HCT116 (cell line): ENCODE measurements at regions not wholly inside any gene's neighbourhood (a gene's known extent, or its start where the extent isn't known, plus 50 kb on each side); places are given as distances from the start of the nearest gene placed in this dataset.

Source experiments
- ATAC-seq: fragments of 200-7000 bp; cut with Tn5 transposase; 2 replicates; pipeline ENCODE4 v1.9.1; 2020; ENCODE audit warnings: mild to moderate bottlenecking, moderate library complexity
- BruUV-seq: library from RNA; stranded (reverse); fragments of 400-500 nt; replicated peaks from 2 replicates; lab custom pipeline; 2021; lab: Mats Ljungman, UMichigan
- CTCF ChIA-PET: fragments of 300-600 bp; sonication (Branson Sonifier 250); formaldehyde crosslinking; loops from one replicate; lab custom pipeline; 2021; ENCODE audit warnings: antibody characterized with exemption; lab: Charles Lee
- POLR2A ChIA-PET: fragments of 300-600, 350-600 bp; sonication (Branson Sonifier 250); formaldehyde crosslinking; loops from one replicate; lab custom pipeline; 2021; ENCODE audit warnings: antibody characterized with exemption; lab: Charles Lee
- RAD21 ChIA-PET, 2 experiments: fragments of 300-600 bp; sonication (Branson Sonifier 250); formaldehyde crosslinking; loops; one replicate each; lab custom pipeline; 2023; ENCODE audit warnings: low total read pairs in 2 of 2; ENCODE audit not compliant: uncharacterized antibody in 2 of 2, unreplicated experiment in 2 of 2, low non-redundant PET in 1 of 2; lab: Charles Lee
- DNase-seq: peaks from one replicate; pipeline ENCODE4 v3.0.0-alpha.2; 2010; ENCODE audit warnings: low read depth, low spot score
- H2AFZ ChIP-seq: fragments of 200-600 bp; shearing (Covaris generic), sonication (generic); 2 replicates; pipeline ENCODE4 v1.6.1; 2017; ENCODE audit warnings: low read depth, mixed run types, mixed read lengths, antibody characterized with exemption, low read length; ENCODE audit not compliant: poor library complexity, severe bottlenecking
- H3K27ac ChIP-seq: 2 replicates; pipeline ENCODE4 v1.5.1; 2012; ENCODE audit warnings: low read depth, low read length
- H3K27me3 ChIP-seq: fragments of 200-600 bp; sonication (generic); 2 replicates; pipeline ENCODE4 v1.6.1; 2016; ENCODE audit warnings: mixed run types, low read length, mixed read lengths; ENCODE audit not compliant: insufficient read depth
- H3K36me3 ChIP-seq, 2 experiments: fragments of 200-500 bp in 1 of 2; fragments of 200-600 bp in 1 of 2; sonication (Bioruptor generic) in 1 of 2; sonication (generic) in 1 of 2; 2 replicates each; pipeline versions ENCODE4 v1.5.1 to v1.6.1; 2014 to 2016; ENCODE audit warnings: low read length in 2 of 2, inconsistent platforms in 1 of 2, mixed read lengths in 1 of 2, mixed run types in 1 of 2; ENCODE audit not compliant: insufficient read depth in 2 of 2, control insufficient read depth in 1 of 2
- H3K4me1 ChIP-seq, 2 experiments: fragments of 200-600 bp in 1 of 2; sonication (generic) in 1 of 2; 2 replicates each; pipeline versions ENCODE4 v1.5.1 to v1.6.1; 2012 to 2017; ENCODE audit warnings: low read length in 2 of 2, inconsistent platforms in 1 of 2, mild to moderate bottlenecking in 1 of 2, mixed read lengths in 1 of 2, mixed run types in 1 of 2, moderate library complexity in 1 of 2; ENCODE audit not compliant: insufficient read depth in 2 of 2, control insufficient read depth in 1 of 2
- H3K4me2 ChIP-seq: fragments of 200-600 bp; sonication (generic); 2 replicates; pipeline ENCODE4 v1.6.1; 2017; ENCODE audit warnings: mixed run types, low read length, mixed read lengths
- H3K4me3 ChIP-seq, 2 experiments: fragments of 200-600 bp in 1 of 2; sonication (generic) in 1 of 2; replicated peaks in 1 of 2; 2 replicates each; pipeline ENCODE4 v1.5.1; 2011 to 2016; ENCODE audit warnings: low read length in 2 of 2, control low read depth in 1 of 2, low read depth in 1 of 2, mild to moderate bottlenecking in 1 of 2, mixed read lengths in 1 of 2, mixed run types in 1 of 2
- H3K79me2 ChIP-seq: fragments of 200-600 bp; sonication (generic); 2 replicates; pipeline ENCODE4 v1.6.1; 2017; ENCODE audit warnings: mild to moderate bottlenecking, mixed run types, low read length, moderate library complexity, mixed read lengths; ENCODE audit not compliant: insufficient read depth
- H3K9ac ChIP-seq: fragments of 200-600 bp; sonication (generic); 2 replicates; pipeline ENCODE4 v1.6.1; 2016; ENCODE audit warnings: low read length, mixed read lengths
- H3K9me2 ChIP-seq: fragments of 200-600 bp; sonication (generic), shearing (Covaris generic); 2 replicates; pipeline ENCODE4 v1.6.1; 2017; ENCODE audit warnings: mixed run types, mild to moderate bottlenecking, moderate library complexity; ENCODE audit not compliant: insufficient read depth
- H3K9me3 ChIP-seq, 2 experiments: fragments of 200-500 bp in 1 of 2; fragments of 200-600 bp in 1 of 2; sonication (Bioruptor generic) in 1 of 2; sonication (generic) in 1 of 2; 2 replicates each; pipeline ENCODE4 v1.6.1; 2014 to 2017; ENCODE audit warnings: low read length in 2 of 2, mixed read lengths in 2 of 2, inconsistent platforms in 1 of 2, low read depth in 1 of 2, mild to moderate bottlenecking in 1 of 2, mixed run types in 1 of 2, moderate library complexity in 1 of 2; ENCODE audit not compliant: control insufficient read depth in 1 of 2, insufficient read depth in 1 of 2
- H4K20me1 ChIP-seq: fragments of 200-600 bp; sonication (generic), shearing (Covaris generic); 2 replicates; pipeline ENCODE4 v1.6.1; 2017; ENCODE audit warnings: mixed run types, mild to moderate bottlenecking, moderate library complexity; ENCODE audit not compliant: insufficient read depth
- EGR1 ChIP-seq: IDR thresholded peaks from 2 replicates; pipeline ENCODE4 v1.6.1; 2012; ENCODE audit warnings: low read depth
- EZH2 ChIP-seq: fragments of 200-600 bp; sonication (generic); IDR thresholded peaks from 2 replicates; pipeline ENCODE4 v1.6.1; 2017; ENCODE audit warnings: antibody characterized with exemption, mixed run types
- EZH2phosphoT487 ChIP-seq: fragments of 200-600 bp; IDR thresholded peaks from 2 replicates; pipeline ENCODE4 v1.6.1; 2018; ENCODE audit warnings: antibody characterized with exemption, borderline replicate concordance
- FOSL1 ChIP-seq: IDR thresholded peaks from 2 replicates; pipeline ENCODE4 v1.6.1; 2012; ENCODE audit warnings: low read depth
- JUND ChIP-seq: IDR thresholded peaks from 2 replicates; pipeline ENCODE4 v1.6.1; 2012
- POLR2A ChIP-seq: IDR thresholded peaks from 2 replicates; pipeline ENCODE4 v1.7.0; 2011; ENCODE audit warnings: borderline replicate concordance; ENCODE audit not compliant: insufficient read depth, insufficient read length; ENCODE audit errors: extremely low read depth
- POLR2AphosphoS5 ChIP-seq: IDR thresholded peaks from 2 replicates; pipeline ENCODE4 v1.6.1; 2011; ENCODE audit warnings: mild to moderate bottlenecking, low read depth, low read length, moderate library complexity
- RAD21 ChIP-seq: IDR thresholded peaks from 2 replicates; pipeline ENCODE4 v1.6.1; 2012; ENCODE audit warnings: low read depth, mild to moderate bottlenecking
- SIN3A ChIP-seq: IDR thresholded peaks from 2 replicates; pipeline ENCODE4 v1.6.1; 2012; ENCODE audit warnings: low read depth
- SRF ChIP-seq: IDR thresholded peaks from 2 replicates; pipeline ENCODE4 v1.6.1; 2012; ENCODE audit warnings: low read depth
- TCF7L2 ChIP-seq: IDR thresholded peaks from 2 replicates; pipeline ENCODE4 v1.7.0; 2011; ENCODE audit warnings: borderline replicate concordance, inconsistent platforms; ENCODE audit not compliant: insufficient read depth, insufficient read length; ENCODE audit errors: extremely low read depth
- YY1 ChIP-seq: IDR thresholded peaks from 2 replicates; pipeline ENCODE4 v1.6.1; 2011; ENCODE audit warnings: low read length, low read depth, moderate library complexity, mild to moderate bottlenecking; ENCODE audit not compliant: insufficient replicate concordance; ENCODE audit errors: extremely low read depth
- ZNF274 ChIP-seq: fragments of 200-500 bp; sonication (Bioruptor generic); IDR thresholded peaks from 2 replicates; pipeline ENCODE4 v1.6.1; 2014; ENCODE audit warnings: mild to moderate bottlenecking, low read depth, low read length, inconsistent platforms
- intact Hi-C: fragments of 100-400 bp; cut with micrococcal nuclease; formaldehyde crosslinking; loops from 2 replicates; pipeline ENCODE4 v1.10.0; 2022
- TF ChIP-seq, protein P1 (sequence below): IDR thresholded peaks from 2 replicates; pipeline ENCODE4 v1.6.1; 2012
- TF ChIP-seq, protein P2 (sequence below): IDR thresholded peaks from 2 replicates; pipeline ENCODE4 v1.6.1; 2011; ENCODE audit warnings: mild to moderate bottlenecking, low read length, moderate library complexity; ENCODE audit not compliant: insufficient replicate concordance; ENCODE audit errors: extremely low read depth

- Histone ChIP-seq H3K9ac (no peak overlapping the region), H3K9me3 (no peaks in the 10 kb centered on the region), H3K36me3 (no peaks in the 10 kb centered on the region), H3K27me3 (peaks cover 5% of the 10 kb centered on the region; the same call in 1 of the 2 replicates), H3K27ac (no peak overlapping the region), H4K20me1 (no peaks in the 10 kb centered on the region), H3K79me2 (no peaks in the 10 kb centered on the region), H3K4me3 (no peak overlapping the region), H3K4me2 (no peak overlapping the region), H3K9me2 (no peaks in the 10 kb centered on the region), H3K4me1 (no peaks in the 10 kb centered on the region), H2AFZ (no peak overlapping the region)
- CTCF ChIA-PET, result no interaction called here
- intact Hi-C loops, result no loop called here
- TF ChIP-seq, protein P1, sequence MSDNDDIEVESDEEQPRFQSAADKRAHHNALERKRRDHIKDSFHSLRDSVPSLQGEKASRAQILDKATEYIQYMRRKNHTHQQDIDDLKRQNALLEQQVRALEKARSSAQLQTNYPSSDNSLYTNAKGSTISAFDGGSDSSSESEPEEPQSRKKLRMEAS, result no peak
- TF ChIP-seq EZH2 (no peak), ZNF274 (no peak), YY1 (no peak), RAD21 (no peak), SIN3A (no peak), TCF7L2 (no peak), POLR2A (no peak), JUND (no peak), POLR2AphosphoS5 (no peak), SRF (no peak), EGR1 (no peak), EZH2phosphoT487 (no peak), FOSL1 (no peak)
- TF ChIP-seq, protein P2, sequence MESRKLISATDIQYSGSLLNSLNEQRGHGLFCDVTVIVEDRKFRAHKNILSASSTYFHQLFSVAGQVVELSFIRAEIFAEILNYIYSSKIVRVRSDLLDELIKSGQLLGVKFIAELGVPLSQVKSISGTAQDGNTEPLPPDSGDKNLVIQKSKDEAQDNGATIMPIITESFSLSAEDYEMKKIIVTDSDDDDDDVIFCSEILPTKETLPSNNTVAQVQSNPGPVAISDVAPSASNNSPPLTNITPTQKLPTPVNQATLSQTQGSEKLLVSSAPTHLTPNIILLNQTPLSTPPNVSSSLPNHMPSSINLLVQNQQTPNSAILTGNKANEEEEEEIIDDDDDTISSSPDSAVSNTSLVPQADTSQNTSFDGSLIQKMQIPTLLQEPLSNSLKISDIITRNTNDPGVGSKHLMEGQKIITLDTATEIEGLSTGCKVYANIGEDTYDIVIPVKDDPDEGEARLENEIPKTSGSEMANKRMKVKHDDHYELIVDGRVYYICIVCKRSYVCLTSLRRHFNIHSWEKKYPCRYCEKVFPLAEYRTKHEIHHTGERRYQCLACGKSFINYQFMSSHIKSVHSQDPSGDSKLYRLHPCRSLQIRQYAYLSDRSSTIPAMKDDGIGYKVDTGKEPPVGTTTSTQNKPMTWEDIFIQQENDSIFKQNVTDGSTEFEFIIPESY, result no peak
- RAD21 ChIA-PET, result no interaction called here
- no peak for ATAC-seq
- BruUV-seq, result no TSS peak
- POLR2A ChIA-PET, result no interaction called here
- DNase-seq, result no peak
These were observed 172.3 kb upstream of the KLF12 start for GRCh38 chr13:74306496-74306895.
